HG02678 (cell line): ENCODE measurements at regions not wholly inside any gene's neighbourhood (a gene's known extent, or its start where the extent isn't known, plus 50 kb on each side); places are given as distances from the start of the nearest gene placed in this dataset.
"Not testable (repeated sequence)": the region's sequence is repeated elsewhere in the genome, so short reads cannot be mapped to it uniquely, and the experiment has no call there.

Experiments used
- ATAC-seq: cut with Tn5 transposase; IDR thresholded peaks from one replicate; pipeline ENCODE4 v1.9.1; 2021; ENCODE audit warnings: mild to moderate bottlenecking, moderate library complexity; ENCODE audit not compliant: unreplicated experiment

DNA sequence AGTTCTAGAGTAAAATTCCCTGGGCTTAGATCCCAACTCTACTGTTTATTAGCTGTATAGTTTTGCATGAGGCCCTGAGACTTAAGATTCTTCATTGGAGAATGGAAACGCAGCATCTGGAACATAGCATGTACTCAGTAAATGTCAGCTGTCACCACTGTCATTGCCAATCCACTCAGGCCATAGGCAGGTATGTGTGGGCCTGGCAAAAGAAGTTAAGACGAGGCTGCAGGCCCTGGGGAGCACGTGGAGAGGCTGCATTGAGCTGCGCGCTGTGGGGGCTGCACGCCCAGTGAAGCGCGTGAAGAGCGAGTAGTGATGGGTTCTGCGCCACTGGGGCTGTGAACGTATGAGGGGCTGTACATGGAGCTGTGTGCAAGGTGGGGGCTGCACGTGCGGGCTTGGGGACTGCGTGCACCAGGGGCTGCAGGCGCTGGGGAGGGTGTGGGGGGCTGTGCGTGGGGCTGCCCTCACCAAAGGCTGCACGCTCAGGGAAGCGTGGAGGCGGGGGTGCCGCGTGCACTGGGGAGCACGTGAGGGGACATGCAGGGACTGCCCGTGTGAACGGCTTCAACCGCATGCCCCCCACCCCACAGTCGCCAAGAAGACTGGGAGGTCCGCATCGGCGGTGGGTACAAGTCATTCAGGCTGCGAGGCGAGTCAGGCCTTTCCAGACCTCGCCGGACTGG, 85.5 kb downstream of the PRR15 start:
- ATAC-seq, result no peak

- ATAC-seq, result no peak
Observed at GRCh38 chr7:29649876-29650275, 86.2 kb downstream of the PRR15 start.

GRCh38 chr7:29651477-29651876, 87.8 kb downstream of the PRR15 start:
- no peak for ATAC-seq

DNA sequence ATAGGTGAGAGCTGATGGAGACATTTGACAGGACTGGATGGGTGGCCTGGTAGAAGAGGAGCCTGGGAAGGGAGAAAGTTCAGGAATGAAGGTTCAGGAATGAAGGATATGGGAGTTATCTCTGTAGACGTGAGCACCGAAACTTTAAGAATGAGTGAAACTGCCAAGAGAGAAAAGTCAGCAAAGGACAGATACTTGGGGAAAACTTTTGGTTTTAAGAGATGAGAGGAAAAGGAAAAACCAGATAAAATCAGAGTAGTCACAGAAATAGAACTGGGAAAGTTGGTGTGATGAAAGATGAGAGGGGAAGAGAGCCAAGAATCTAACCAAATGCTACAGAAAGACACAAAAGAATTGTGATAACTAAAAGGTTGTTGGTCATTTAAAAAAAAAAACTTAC, 88.9 kb downstream of the PRR15 start:
- ATAC-seq, result no peak

GRCh38 chr7:29654340-29654739, 90.7 kb downstream of the PRR15 start:
- ATAC-seq, result not testable (repeated sequence)

GRCh38 chr7:29657288-29657687, 93.7 kb downstream of the PRR15 start:
- no peak for ATAC-seq

DNA sequence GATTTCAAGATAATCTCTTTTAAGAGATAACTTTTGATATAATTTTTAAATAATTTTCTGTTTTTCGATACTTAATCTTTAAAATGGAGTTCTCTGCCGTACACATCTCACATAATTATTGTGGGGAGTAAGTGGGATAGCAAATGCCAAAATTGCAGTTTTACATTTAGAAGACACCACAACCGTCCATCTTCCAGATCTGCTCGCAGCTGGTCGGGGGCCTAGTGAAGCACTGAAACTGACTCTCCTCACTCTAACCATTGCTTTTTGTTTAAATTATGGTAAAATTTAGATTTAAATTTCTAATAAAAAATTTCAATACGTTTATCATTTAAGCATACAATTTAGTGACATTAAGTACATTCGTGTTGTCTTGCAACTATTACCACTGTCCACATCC, 94.2 kb downstream of the PRR15 start:
- ATAC-seq, result no peak

GRCh38 chr7:29659213-29659612, 95.6 kb downstream of the PRR15 start:
- ATAC-seq, result not testable (repeated sequence)

DNA sequence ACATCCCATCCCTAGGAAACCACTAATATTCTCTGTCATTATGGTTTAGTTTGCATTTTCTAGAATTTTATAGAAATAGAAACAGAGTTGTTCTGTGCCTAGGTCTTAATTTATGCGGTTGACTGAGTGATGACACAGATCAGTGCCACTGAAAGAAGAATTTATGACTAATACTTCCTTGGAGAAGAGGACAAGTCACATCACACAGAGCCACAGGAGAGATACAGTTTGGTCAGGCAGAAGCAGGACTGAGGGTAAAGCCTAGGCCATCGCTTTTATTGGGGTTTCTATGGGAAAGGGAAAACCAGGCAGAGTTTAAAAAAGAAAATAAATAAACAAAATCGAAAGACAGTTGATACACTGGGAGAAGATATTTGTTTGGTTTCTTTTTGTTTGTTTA, 99.3 kb downstream of the PRR15 start:
- not testable (repeated sequence) for ATAC-seq

GRCh38 chr7:29664999-29665398, 101.4 kb downstream of the PRR15 start:
- not testable (repeated sequence) for ATAC-seq

DNA sequence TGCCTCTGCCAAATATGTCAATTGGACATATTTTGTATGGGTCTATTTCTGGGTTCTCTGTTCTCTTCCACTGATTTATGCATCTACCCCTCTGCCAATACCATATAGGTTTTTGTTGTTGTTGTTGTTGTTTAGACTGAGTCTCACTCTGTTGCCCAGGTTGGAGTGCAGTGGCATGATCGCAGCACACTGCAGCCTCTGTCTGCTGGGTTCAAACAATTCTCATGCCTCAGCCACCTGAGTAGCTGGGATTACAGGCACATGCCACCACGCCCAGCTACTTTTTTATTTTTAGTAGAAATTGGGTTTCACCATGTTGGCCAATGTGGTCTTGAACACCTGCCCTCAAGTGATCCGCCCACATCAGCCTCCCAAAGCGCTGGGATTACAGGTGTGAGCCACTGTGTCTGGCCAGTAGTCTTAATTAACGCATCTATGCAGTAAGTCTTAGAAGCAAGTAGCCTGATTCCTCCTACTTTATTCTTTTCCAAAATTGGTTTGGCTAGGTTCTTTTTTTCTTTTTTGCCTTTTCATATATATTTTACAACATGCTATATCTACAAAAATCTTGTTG, 103.5 kb downstream of the PRR15 start:
- ATAC-seq, result not testable (repeated sequence)

- not testable (repeated sequence) for ATAC-seq
Observed at GRCh38 chr7:29671286-29671685, 107.7 kb downstream of the PRR15 start.

DNA sequence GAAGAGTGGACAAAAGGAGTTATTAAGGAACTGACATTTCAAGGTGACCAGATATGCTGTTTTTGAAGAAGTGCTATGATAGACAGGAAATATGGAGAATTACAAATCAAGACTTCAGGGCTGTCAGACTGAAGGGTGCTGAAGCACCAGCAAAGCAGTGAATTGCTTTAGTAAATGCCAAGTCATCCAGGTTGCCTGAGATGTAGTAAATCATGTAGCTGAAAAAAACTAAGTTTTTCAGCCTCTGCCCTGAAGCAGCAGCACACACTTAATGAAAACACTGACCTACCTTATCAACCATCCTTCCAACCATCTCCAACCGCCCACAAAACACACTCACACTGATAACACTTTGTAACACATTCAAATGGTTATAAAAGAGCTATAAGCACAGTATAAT, 110.0 kb downstream of the PRR15 start:
- not testable (repeated sequence) for ATAC-seq

DNA sequence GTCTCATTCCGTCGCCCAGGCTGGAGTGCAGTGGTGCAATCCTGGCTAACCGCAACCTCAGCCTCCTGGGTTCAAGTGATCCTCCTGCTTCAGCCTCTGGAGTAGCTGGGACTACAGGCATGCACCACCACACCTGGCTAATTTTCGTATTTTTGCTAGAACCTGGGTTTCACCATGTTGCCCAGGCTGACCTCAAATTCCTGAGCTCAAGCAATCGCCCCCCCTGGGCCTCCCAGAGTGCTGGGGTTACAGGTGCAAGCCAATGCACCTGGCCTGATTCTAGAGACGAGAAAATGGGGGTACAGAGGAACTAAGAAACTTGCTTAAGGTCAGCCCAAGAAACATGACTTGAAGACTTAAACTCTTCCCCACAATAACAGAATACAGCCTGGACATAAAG, 111.0 kb downstream of the PRR15 start:
- not testable (repeated sequence) for ATAC-seq

- ATAC-seq, result not testable (repeated sequence)
Observed at GRCh38 chr7:29677254-29677653, 113.6 kb downstream of the PRR15 start.

DNA sequence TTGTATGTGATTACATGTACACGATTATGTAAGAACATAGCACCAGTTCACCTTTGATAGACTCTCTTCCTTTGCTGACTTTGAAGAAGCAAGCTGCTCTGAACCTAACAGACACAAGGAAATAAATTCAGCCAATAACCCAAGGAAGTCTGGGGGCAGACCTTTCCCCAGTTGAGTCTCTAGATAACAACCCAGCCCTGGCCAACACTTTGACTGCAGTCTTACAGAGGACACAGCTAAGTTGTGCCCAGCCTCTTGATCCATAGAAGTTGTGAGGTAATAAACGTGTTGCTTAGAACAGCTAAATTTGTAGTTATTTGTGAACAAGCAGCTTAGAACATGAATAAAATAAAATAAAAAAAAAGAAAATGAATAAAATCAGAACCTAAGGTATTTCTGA, 116.3 kb downstream of the PRR15 start:
- not testable (repeated sequence) for ATAC-seq

DNA sequence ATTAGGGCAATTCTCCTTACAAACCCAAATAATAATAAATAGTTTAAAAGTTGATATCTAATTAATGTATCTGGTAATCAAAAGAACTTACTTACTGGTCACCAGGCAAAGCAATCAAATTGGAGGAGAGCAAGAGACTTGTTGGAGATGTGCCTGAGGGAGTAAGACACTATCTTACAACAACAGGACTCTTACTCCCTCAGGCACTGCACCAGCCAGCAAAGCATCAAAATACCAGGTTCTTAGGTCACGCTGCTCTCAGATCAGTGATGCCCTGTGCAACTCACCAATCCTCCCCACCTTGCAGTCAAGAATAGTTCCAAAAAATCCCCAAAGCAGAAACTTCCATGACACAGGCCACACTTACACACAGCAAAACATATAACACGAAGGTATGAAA, 117.0 kb downstream of the PRR15 start:
- ATAC-seq, result not testable (repeated sequence)

- ATAC-seq, result peak; percentile 28
Observed at GRCh38 chr7:29684151-29684786, 120.6 kb downstream of the PRR15 start.

GRCh38 chr7:29684787-29685650, 121.3 kb upstream of the WIPF3 start:
- ATAC-seq, result peak; percentile 74

DNA sequence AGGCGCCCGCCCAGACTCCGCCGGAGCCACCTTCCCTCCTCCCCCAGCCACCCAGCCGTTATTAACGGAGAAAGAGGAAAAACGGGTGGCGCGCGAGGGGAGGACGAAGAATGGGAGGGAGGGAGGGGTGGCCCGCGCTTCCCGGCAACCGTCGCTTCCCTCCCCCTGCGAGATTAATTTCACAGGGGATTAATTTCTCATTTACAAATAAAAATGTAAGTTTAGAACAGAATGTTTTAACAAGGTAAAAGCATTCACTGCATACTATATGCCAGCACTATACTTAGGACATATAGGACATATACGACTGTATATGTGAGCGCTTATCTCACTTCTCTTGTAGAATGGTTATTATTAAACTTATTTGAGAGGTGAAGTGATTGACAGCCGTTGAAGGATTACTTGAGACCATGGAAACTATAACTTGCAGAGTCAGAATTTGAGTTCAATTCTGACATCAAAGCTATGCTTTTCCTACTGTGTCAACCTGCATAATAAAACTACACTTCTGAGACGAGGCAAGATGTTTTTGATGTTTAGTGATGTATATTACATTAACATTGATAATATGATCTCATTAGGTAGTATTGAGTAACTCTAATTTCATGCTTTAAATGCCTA, 120.5 kb upstream of the WIPF3 start:
- ATAC-seq, result not testable (repeated sequence)

DNA sequence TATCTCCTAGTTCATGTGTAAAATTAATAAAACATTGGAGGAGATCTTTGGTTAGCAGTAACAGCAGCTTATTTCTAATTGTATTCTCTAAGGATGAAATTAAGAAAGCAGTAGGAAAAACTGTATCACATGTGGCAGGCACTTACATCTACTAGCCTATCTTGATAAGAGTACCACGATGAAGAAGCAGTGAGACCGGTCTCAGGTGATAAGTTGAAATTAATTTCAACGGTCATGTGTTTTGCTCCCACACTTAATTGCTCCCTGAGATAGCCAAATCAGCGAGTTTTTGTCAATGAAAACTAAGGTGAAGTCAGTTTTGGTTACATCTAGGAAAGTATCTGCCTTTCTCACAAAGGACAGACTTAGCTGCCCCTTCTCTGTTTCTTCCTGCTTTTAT, 115.8 kb upstream of the WIPF3 start:
- not testable (repeated sequence) for ATAC-seq
